Renal cortex interstitium (tissue), 11 donors: ENCODE measurements at regions not wholly inside any gene's neighbourhood (a gene's known extent, or its start where the extent isn't known, plus 50 kb on each side); places are given as distances from the start of the nearest gene placed in this dataset.

Experiments
- DNase-seq, 11 donors: peaks; one replicate each; pipeline ENCODE4 v3.0.0-alpha.2; 2013; ENCODE audit warnings: low read depth in 9 of 11, low spot score in 4 of 11; ENCODE audit errors: extremely low read depth in 1 of 11

DNA sequence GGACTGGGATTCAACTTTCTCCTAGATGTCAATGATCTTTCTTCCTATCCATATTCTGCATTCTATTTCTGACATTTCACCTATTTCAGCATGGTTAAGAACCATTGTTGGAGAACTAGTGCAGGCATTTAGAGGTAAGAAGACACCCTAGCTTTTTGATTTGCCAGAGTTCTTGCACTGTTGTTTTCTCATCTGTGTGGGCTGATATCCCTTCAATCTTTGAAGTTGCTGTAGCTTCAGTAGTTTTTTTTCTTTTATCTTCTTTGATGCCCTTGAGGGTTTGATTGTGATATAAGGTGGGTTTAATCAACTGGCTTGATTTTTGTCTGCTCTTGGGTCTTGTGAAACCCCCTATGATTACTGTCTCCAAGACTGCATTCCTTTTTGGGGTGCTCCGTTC is 502.1 kb downstream of the ETS1 start:
- no peak for DNase-seq

DNA sequence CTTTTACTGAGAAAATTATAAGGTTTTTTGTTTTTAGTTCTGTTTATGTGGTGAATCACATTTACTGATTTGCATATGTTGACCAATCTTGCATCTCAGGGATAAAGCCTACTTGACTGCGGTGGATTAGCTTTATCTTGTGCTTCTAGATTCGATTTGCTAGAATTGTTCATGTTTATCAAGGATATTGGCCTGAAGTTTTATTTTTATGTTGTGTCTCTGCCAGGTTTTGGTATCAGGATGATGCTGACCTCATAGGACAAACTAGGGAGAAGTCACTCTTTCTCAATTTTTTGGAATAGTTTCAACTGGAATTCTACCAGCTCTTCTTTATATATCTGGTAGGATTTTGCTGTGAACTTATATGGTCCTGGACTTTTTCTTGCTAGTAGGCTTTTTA is 504.8 kb downstream of the ETS1 start:
- DNase-seq: no peak

DNA sequence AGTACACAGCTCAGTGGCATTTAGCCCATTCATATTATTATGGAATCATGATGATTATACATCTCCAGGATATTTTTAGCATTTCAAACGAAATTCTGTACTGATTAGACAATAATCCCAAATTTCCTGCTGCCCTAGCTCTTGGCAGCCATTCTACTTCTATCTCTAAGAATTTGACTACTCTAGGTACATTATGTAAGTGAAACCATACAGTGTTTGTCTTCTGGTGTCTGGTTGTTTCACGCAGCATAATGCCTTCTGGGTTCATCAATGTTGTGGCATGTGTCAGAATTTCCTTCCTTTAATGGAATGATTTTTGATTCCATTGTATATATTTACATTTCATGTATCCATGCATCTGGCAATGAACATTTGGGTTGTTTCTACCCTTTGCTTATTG is 517.7 kb downstream of the ETS1 start:
- no peak for DNase-seq

DNA sequence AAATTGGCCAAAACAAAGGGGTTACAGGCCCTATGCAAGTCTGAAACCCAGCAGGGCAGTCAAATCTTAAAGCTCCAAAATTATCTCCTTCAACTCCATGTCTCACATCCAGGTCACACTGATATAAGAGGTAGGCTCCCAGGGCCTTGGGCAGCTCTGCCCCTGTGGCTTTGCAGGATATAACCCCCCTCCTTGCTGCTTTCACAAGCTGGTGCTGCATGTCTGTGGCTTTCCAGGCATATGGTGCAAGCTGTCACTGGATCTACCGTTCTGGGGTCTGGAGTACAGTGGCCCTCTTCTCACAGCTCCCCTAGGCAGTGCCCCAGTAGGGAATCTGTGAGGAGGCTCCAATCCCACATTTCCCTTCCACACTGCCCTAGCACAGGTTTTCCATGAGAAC is 519.6 kb downstream of the ETS1 start:
- no peak for DNase-seq

DNA sequence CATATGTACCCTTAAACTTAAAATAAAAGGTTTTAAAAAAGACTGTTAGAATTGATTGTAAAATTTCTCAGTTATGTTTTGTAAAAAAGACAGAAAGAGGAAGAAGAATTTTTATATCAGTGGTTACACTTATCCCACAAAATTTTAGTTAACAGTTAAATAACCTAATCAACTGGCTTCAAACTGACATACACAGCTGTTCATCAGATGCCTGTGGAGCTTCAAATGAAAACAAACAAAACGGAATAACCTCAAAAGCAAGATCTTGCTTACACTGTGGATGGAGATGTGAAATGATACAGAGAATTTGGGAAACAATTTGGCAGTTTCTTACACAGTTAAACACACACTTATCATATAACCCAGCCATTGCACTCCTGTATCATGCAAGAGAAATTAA is 521.0 kb downstream of the ETS1 start:
- no peak for DNase-seq

DNA sequence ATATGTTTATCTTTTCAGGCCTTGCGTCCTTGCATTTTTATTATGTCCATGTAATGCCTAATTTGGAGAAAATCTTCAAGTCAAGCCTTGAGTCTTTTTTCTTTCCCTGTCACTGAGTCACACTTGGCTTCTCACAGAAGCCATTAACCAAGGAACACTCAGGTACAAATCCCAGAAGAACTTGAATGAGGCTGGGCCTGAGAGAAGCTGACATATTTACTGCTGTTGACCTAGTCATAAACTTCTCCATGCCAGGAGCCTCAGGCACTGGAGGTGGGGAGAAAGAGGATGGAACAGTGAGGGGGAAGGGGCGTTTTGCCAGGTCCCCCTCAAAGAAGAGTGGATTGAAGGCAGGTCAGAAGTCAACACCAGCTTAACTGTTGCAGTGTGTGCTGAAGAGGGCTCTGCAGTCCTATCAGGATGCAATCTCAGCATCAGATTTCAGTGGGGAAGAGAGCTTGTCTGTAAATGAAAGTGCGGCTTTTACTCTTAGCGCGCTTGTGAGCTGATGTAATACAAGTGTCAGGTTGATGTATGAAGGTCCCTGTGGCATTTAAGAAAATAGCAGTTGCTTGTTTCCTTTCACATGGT is 526.0 kb downstream of the ETS1 start:
- DNase-seq: peak; percentile 39 to 81 (median 56)

DNA sequence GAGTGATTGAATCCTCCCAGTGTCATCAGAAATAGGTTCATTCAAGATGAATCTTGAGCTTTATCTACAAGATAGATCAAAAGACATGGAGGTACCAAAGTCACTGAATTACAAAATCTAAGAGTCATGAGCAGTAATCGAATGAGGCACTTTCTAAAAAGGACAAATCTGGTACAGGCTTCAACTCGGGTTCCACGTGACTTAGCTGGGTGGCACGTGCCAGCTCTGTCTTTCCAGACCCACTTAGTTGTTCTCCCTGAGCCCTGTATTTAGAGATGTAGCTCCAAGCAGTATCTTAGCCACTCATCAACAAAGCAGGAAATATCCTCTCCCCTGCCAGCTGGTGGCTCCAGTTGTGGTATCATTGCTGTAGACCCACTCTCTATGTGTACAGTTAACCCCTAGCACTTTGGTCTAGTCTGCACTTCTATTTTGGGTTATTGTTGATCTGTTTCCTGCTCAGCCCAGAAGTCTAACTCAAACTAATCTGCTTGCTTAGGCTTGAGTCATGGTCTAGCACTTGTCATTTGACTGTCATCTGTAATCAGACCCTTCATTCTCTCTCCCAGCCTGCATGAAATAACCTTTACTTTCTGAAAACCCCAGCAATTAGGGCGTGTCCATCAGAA is 528.7 kb downstream of the ETS1 start:
- DNase-seq: no peak

DNA sequence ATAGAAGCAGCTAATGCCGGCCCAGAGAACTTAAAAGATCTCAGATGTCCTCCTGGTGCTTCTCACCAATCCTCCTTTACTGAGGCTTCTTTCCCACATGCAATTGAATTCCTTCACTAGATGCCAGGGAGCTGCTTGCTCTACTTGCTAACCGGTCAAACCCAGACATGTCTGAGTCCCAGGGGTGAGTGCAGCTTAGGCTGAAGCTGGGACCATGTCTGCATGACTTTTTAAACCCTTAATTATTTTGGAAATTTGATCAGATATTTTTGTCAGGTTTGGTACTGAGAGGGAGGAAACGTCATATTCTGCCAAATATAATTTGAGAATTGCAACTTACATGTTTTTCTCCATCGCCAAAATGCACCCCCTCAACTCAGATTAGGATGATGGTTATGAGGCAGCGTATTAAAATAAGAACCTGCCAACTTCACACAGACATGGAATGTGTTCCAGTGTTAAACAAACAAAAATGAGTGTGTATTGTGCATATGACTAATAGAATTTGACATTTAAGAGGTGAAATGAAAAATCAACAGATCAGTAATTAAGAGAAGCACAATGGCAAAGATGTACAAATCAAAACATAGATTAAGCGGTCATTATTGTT is 529.5 kb downstream of the ETS1 start:
- DNase-seq: no peak

DNA sequence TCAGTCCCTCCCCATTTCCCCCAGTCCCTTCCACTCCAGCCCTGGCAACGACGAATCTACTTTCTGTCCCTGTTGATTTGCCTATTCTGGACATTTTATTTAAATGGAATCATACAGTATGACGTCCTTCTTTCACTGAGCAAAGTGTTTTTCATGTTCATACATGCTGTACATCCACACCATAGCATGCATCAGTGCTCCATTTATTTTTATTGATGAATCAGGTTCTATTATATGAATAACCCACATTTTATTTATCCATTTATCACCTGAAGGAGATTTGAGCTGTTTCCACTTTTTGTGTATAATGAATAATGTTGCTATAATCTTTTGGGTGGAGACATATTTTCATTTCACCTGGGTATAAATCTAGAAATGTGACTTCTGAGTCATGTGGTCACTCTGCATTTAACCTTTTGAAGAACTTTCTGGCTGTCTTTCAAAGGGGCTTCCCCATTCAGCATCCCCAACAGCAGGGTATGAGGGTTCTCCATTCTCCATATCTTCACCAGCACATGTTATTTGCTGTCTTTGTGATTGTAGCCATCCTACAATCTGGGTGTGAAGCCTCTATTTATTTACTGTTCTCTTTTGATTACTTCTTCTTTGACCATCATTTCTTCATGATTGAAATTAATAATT is 531.7 kb downstream of the ETS1 start:
- no peak for DNase-seq

DNA sequence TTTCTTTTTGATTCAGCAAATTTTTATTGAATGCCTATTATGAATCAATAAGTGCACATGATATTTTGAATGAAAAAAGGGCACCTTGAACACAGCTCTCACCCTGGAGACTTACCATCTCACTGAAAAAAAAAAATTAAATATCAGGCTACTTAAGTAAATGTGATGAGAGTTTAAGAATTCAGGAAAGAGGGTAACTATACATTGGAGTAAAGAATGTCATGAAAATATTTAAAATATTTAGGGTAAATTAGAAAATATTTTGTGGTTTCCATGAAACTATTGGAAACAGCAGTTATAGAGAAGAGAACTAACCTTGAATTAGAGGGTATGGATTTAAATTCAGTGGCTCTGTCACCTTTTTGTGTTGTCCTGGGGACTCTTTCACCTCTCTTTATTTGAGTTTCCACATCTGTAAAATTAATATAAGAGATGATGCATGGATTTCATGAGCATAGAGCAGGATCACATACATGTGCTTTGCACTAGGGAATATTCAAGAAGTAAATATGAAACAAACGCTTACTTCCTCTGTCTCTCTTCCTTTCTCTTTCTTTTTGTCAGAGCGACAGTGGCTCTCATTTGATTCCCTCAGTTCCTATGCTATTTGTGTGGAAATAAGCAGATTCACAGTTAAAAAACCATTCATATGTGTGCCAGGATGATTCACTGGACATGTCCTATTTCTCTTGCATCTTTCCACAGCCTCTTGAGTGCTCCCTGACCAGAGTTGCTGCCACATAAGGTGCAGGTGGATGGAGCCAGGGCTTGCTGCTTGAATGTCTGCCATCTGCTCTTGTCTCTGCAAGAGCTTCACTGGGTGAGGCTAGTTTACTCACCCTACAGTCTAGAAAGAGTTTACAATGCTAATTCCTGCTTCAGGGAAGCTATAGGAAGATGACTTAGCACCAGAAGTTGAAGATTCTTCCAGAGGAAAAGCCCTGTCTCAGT is 533.1 kb downstream of the ETS1 start:
- no peak for DNase-seq

DNA sequence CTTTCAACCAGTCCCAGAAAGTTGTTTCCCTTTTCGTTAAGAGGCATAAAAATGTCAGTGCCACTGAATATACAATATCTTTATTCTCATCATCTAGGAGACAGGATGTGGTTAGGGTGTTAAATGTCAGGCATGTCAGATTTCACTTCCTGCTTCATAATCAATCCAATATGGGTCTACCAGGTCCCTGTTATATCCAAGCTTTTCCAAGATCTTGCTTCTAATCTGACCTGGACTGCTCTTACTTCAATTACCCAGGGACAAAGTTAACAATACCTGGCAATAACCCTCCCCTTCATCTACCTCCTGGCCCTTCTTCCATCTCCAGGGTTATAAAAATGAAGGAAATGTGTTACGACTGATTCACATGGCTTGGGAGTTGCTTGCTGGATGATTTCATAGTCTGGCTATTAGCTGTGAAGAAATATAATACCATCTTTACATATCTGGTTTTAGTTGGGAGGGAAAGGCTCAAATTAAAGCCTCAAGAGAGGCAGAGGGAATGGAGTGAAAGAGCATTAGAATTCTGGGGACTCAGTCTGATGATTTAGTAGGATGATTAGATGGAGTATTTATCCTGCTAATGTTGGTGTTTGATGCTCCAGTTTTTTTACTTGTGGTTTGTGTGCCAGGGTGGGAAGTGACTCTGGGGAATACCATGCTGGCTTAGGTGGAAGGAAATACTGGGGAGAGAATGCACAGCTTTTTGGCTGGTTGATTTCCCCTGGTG is 534.3 kb downstream of the ETS1 start:
- DNase-seq: no peak

DNA sequence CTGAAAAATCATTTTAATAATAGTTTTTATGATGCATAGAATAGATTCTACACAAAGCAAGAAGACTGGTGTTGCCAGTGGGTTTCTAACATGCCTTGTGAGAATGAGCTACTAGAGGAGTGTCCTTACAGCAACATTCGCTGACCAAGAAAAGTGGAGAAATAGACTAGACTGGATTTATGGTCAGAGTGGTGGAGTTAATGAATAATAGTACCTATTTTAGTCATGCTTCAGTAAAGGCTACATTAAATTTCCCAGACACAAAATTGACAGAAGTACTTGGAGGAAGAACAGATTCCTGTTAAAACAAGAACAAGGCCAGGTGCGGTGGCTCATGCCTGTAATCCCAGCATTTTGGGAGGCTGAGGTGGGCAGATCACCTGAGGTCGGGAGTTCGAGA is 539.2 kb downstream of the ETS1 start:
- DNase-seq: peak in 4 of 11 donors; percentile 11 to 36 (median 14)

DNA sequence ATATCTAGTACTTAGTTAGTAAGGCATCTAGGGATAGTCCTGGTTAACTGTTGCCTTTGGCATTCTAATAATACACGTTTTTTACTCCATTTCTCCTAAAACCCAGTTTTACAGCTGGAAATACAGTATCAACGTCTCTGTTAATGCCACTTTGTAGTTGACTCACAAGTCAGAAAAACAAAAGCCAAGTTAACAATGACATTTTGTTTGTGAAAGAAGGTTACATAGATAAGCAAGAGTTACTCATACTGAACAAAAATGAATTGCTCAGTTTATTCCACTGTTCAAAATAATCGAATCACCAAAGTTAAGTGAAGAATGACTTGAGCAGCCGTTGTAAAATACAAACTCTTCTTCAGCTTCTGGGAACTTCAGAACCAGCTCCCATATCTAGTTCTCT is 540.3 kb downstream of the ETS1 start:
- DNase-seq: no peak

DNA sequence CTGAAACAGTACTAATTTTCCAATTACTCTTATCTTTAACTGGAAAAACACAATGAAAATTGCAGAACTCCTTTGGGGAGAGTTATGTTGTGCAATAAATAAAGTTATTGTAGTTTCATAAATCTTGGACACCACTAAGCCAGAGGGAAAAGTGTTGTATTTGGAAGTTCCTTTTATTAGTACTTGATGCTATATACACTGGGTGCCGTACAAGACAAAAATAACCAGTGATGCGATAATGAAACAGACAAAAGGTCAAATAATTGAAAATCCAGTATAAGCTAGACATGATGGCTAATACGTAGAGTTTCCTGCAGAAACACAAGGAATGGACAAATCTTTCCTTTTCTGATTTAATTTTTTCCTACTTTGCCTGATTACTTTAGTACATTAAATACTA is 541.1 kb downstream of the ETS1 start:
- no peak for DNase-seq

DNA sequence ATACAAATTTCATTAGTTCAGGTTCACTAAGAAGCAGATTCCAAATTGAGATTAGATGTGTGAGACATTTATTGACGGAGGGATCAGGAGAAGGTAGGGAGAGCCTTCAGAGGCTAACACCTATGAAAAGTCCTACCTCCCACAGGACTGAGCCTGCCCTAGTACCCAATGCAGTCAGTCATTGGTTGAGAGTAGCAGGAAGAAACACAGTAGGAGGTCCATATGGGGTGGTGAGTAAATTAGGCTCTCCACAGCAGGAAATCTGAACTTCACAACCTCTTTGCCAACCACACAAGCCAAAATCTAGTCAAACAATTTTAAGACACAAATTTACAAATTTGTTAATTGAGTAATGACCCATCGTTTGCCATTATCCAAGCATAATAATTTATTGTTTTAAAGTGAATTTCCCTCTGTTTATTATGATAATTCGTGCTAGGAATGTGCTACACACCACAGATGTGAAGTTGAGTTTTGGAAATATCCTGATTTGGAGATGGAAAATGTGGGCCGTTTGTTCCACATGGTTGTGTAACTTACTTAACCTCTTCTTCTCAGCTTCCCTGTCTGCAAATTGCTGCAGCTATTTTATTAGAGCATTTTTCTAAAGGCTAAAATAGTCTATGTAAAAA is 542.1 kb downstream of the ETS1 start:
- no peak for DNase-seq

DNA sequence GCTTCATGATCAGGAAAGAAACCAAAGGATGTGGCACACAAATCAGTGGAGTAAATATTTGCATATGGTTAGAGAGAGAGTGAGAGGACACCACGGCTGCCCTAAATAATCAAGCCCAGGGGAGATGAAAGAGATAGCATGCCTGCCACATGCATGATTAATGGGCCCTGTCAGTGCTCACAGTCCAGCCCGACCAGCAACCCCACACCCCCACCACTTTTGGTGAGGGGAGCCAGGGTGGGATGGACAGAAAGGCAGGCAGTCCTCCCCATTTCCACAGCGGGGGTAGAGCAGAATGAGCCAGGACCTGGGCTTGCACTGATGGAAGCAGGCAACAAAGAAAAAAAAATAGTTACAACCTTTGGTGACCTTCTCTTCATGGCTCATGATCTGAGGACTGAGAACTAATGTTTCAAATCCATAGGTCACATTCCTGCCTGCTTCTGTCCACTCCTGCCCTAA is 545.0 kb downstream of the ETS1 start:
- peak in 10 of 11 donors; percentile 36 to 68 (median 54) for DNase-seq

DNA sequence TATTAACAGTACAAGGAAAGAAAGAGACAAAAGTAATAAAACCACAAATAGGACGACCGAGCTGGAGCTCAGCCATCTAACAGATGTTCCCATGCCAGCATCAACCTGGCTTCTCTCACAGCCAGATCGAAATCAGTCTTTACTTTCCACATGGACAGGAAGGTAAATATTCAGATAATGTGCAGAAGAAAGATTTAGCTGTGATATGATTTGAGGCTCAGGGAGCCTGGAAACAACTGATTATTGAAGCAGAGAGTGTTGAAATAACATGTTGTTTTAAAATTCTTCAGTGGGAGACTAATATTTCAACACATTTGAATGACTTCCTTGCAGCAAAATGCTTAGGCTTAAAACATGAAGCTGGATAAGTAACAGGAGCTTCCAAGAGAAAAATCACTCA is 546.8 kb downstream of the ETS1 start:
- no peak for DNase-seq
